ENCODE measurements at regions not wholly inside any gene's neighbourhood (a gene's known extent, or its start where the extent isn't known, plus 50 kb on each side); places are given as distances from the start of the nearest gene placed in this dataset.

DNA sequence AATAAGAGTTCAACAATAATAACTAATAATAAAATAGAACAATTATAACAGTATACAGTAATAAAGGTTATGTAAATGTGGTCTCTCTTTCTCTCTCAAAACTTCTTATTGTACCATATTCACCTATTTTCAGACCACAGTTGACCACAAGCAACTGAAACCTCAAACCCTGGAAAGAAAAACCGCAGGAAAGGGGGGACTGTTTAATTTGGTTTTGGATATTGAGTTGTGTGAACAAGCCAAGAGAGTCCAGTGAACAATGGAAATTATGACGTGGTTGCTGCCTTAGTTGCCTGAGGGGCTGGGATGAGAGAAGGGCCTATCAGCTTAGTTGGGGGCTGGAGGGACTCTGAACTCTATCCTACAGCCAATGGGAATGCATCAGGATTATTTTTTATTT is 178.7 kb upstream of the POU2AF2 start:
- Histone ChIP-seq H3K9me3 (no peaks in the 10 kb centered on the region), H3K27me3 (replicated peaks; ENCODE audit: insufficient read depth) (no peaks in the 10 kb centered on the region), H3K4me1 (replicated peaks) (no peaks in the 10 kb centered on the region), H3K4me3 (no peak overlapping the region), H3K27ac (no peak overlapping the region), H3K36me3 (no peaks in the 10 kb centered on the region)
- intact Hi-C loops (cut with DNase I): no loop called here
- WGBS: 75% methylated on average over 2 of the region's 2 CpGs
- no peak for DNase-seq (ENCODE audit: low spot score)
- TF ChIP-seq CTCF (IDR thresholded peaks at IDR 0.05) (no peak), POLR2AphosphoS5 (IDR thresholded peaks at IDR 0.05) (no peak), POLR2A (IDR thresholded peaks at IDR 0.05) (no peak)

- no peaks in the 10 kb centered on the region for H3K27me3 ChIP-seq (replicated peaks; ENCODE audit: insufficient read depth)
- TF ChIP-seq POLR2AphosphoS5 (IDR thresholded peaks at IDR 0.05) (peak; percentile 21), POLR2A (IDR thresholded peaks at IDR 0.05) (no peak)
- H3K9me3 ChIP-seq: no peaks in the 10 kb centered on the region
- intact Hi-C loops (cut with DNase I): no loop called here
- no peaks in the 10 kb centered on the region for H3K4me1 ChIP-seq (replicated peaks)
- no peak overlapping the region for H3K27ac ChIP-seq
- 19% methylated on average over 6 of the region's 6 CpGs for WGBS
- no peak for DNase-seq (ENCODE audit: low spot score)
- no peak overlapping the region for H3K4me3 ChIP-seq
- H3K36me3 ChIP-seq: no peaks in the 10 kb centered on the region
Measured at GRCh38 chr11:111063726-111064517, 181.6 kb upstream of the POU2AF2 start.

DNA sequence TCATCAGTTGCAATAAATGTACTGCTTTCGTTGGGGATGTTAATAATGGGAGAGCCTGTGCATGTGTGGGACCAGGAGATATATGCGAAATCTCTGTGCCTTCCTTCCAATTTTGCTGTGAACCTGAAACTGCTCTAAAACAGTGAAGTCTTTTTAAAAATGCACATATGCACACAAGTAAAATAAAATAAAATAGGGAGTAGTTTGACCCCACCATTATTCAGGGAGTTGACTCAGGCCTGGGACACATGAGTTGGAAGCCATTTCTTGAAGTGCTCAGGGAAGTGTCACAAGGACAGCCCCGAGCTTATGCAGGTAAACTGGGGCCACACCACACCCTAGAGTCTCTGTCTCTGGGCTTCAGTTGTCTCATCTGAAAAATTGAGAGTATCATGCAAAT is 183.1 kb upstream of the POU2AF2 start:
- TF ChIP-seq CTCF (IDR thresholded peaks at IDR 0.05) (no peak), POLR2AphosphoS5 (IDR thresholded peaks at IDR 0.05) (no peak), POLR2A (IDR thresholded peaks at IDR 0.05) (no peak)
- WGBS: 88% methylated on average over 3 of the region's 3 CpGs
- no peak overlapping the region for H3K4me3 ChIP-seq
- intact Hi-C loops (cut with DNase I): no loop called here
- no peaks in the 10 kb centered on the region for H3K9me3 ChIP-seq
- no peak overlapping the region for H3K27ac ChIP-seq
- no peaks in the 10 kb centered on the region for H3K36me3 ChIP-seq
- H3K4me1 ChIP-seq (replicated peaks): no peaks in the 10 kb centered on the region
- no peaks in the 10 kb centered on the region for H3K27me3 ChIP-seq (replicated peaks; ENCODE audit: insufficient read depth)
- no peak for DNase-seq (ENCODE audit: low spot score)

GRCh38 chr11:111059726-111060125 is 185.8 kb upstream of the POU2AF2 start:
- no peak overlapping the region for H3K4me3 ChIP-seq
- DNase-seq (ENCODE audit: low spot score): no peak
- no peak overlapping the region for H3K27ac ChIP-seq
- TF ChIP-seq CTCF (IDR thresholded peaks at IDR 0.05): no peak
- no peak for TF ChIP-seq POLR2A (IDR thresholded peaks at IDR 0.05)
- no peak for TF ChIP-seq POLR2AphosphoS5 (IDR thresholded peaks at IDR 0.05)
- H3K9me3 ChIP-seq: no peaks in the 10 kb centered on the region
- H3K36me3 ChIP-seq: no peaks in the 10 kb centered on the region
- no peaks in the 10 kb centered on the region for H3K4me1 ChIP-seq (replicated peaks)
- intact Hi-C loops (cut with DNase I): no loop called here
- no peaks in the 10 kb centered on the region for H3K27me3 ChIP-seq (replicated peaks; ENCODE audit: insufficient read depth)

DNA sequence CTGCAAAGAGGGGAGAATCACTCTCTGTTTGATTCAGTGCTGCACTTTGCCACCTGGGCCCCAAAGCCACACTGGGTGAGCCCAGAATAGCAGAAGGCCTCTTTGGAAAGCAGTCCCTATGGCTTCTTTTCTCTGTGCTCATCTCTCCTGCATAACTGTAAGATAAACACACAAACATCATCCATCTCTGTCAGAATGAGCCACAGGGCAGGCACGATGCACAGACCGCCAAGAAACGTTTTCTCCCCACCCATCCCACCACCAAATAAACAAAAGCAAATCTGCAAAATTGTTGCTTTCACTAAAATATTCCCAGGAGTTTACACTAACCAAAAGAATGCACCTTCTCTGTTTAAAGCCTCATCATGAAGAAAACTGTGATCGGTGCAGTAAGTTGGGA is 196.4 kb upstream of the POU2AF2 start:
- TF ChIP-seq CTCF (IDR thresholded peaks at IDR 0.05) (no peak), POLR2A (IDR thresholded peaks at IDR 0.05) (no peak), POLR2AphosphoS5 (IDR thresholded peaks at IDR 0.05) (no peak)
- Histone ChIP-seq H3K27ac (no peak overlapping the region), H3K4me1 (replicated peaks) (no peaks in the 10 kb centered on the region), H3K36me3 (no peaks in the 10 kb centered on the region), H3K9me3 (no peaks in the 10 kb centered on the region), H3K27me3 (replicated peaks; ENCODE audit: insufficient read depth) (no peaks in the 10 kb centered on the region), H3K4me3 (no peak overlapping the region)
- intact Hi-C loops (cut with DNase I): no loop called here
- DNase-seq (ENCODE audit: low spot score): no peak
- WGBS: 57% methylated on average over 4 of the region's 4 CpGs
